GM23248 (cell line): ENCODE measurements at regions not wholly inside any gene's neighbourhood (a gene's known extent, or its start where the extent isn't known, plus 50 kb on each side); places are given as distances from the start of the nearest gene placed in this dataset.
A peak's percentile ranks its signal among the peaks of the same experiment; 100 is the strongest.

Experiments
- DNase-seq: peaks from one replicate; pipeline ENCODE4 v3.0.0-alpha.2; 2015
- H2AFZ ChIP-seq: fragments of 200-600 bp; sonication (generic); 2 replicates; pipeline ENCODE4 v1.6.1; 2016; ENCODE audit warnings: antibody characterized with exemption
- H3F3A ChIP-seq: fragments of 200-600 bp; sonication (generic); 2 replicates; pipeline ENCODE4 v1.6.1; 2016; ENCODE audit warnings: mild to moderate bottlenecking, antibody characterized with exemption, mixed run types; ENCODE audit not compliant: insufficient read depth
- H3K27ac ChIP-seq: fragments of 200-600 bp; sonication (generic); 2 replicates; pipeline ENCODE4 v1.5.1; 2016; ENCODE audit warnings: mild to moderate bottlenecking
- H3K27me3 ChIP-seq: fragments of 200-600 bp; sonication (generic); replicated peaks from 2 replicates; pipeline ENCODE4 v1.6.1; 2016; ENCODE audit warnings: mild to moderate bottlenecking; ENCODE audit not compliant: insufficient read depth
- H3K36me3 ChIP-seq: fragments of 200-600 bp; sonication (generic); 2 replicates; pipeline ENCODE4 v1.6.1; 2016; ENCODE audit warnings: low read depth, mild to moderate bottlenecking
- H3K4me1 ChIP-seq: fragments of 200-600 bp; sonication (generic); 2 replicates; pipeline ENCODE4 v1.6.1; 2016; ENCODE audit warnings: mild to moderate bottlenecking; ENCODE audit not compliant: insufficient read depth
- H3K4me2 ChIP-seq: fragments of 200-600 bp; sonication (generic); one replicate; pipeline ENCODE4 v1.6.1; 2016; ENCODE audit warnings: mild to moderate bottlenecking; ENCODE audit not compliant: unreplicated experiment
- H3K4me3 ChIP-seq: fragments of 200-600 bp; sonication (generic); 2 replicates; pipeline ENCODE4 v1.5.1; 2016; ENCODE audit warnings: mild to moderate bottlenecking
- H3K79me2 ChIP-seq: fragments of 200-600 bp; sonication (generic); 2 replicates; pipeline ENCODE4 v1.6.1; 2016; ENCODE audit warnings: mild to moderate bottlenecking; ENCODE audit not compliant: insufficient read depth
- H3K9ac ChIP-seq: fragments of 200-600 bp; sonication (generic); 2 replicates; pipeline ENCODE4 v1.6.1; 2016; ENCODE audit warnings: mild to moderate bottlenecking
- H3K9me2 ChIP-seq: fragments of 200-600 bp; sonication (generic); 2 replicates; pipeline ENCODE4 v1.6.1; 2016; ENCODE audit warnings: mixed run types, mild to moderate bottlenecking, moderate library complexity; ENCODE audit not compliant: insufficient read depth
- H3K9me3 ChIP-seq: fragments of 200-600 bp; sonication (generic); one replicate; pipeline ENCODE4 v1.6.1; 2017; ENCODE audit warnings: low read depth
- H4K20me1 ChIP-seq: fragments of 200-600 bp; sonication (generic); 2 replicates; pipeline ENCODE4 v1.6.0; 2016; ENCODE audit not compliant: insufficient read depth
- EZH2 ChIP-seq: fragments of 200-600 bp; sonication (generic); IDR thresholded peaks from 2 replicates; pipeline ENCODE4 v1.6.1; 2018; ENCODE audit warnings: antibody characterized with exemption, mild to moderate bottlenecking; ENCODE audit not compliant: insufficient read depth, poor library complexity, severe bottlenecking
- EZH2phosphoT487 ChIP-seq: fragments of 200-600 bp; sonication (generic); IDR thresholded peaks from 2 replicates; pipeline ENCODE4 v1.6.1; 2018; ENCODE audit warnings: antibody characterized with exemption, moderate library complexity, mild to moderate bottlenecking, low read depth; ENCODE audit not compliant: insufficient read depth
- WGBS, 2 experiments: methylation state at CpG; one replicate each; pipeline ENCODE4 v1.1.6; 2015 to 2017; ENCODE audit warnings: low lambda C conversion rate in 2 of 2, low coverage in 1 of 2; ENCODE audit errors: missing lambda C conversion rate in 2 of 2; 5-methylcytosine and 5-hydroxymethylcytosine counted together
- in situ Hi-C: fragments of 300-500 bp; cut with MboI; formaldehyde crosslinking; loops from 2 replicates; pipeline ENCODE4 v1.15.0; 2020

DNA sequence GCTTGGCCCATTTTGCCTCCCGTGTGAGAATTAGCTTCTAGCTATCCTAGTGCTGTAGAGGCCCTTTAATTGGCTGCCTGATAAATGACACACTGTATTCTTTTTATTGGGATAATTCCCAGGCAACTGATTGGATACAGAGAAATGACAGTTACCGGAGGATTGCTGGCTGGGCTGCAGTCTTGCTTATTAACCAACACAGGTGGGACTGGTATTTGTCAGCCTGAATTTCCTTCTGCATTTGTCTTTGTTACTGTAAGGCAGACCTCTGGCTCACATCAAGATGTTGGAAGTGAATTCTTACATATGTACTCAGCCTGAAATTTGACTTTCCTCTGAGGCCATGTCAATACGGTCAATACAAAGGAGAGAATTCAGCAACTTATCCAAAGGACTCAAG is 650.8 kb upstream of the SOX9 start:
- 91 to 93% methylated on average over 3 of the region's 3 CpGs for WGBS, 2 experiments
- Histone ChIP-seq H3K9me2 (peaks cover 3% of the 10 kb centered on the region; the same call in 1 of the 2 replicates), H3K4me3 (no peak overlapping the region), H4K20me1 (no peaks in the 10 kb centered on the region), H3K9ac (no peak overlapping the region), H3K4me1 (peaks cover 9% of the 10 kb centered on the region; the same call in 1 of the 2 replicates), H3K36me3 (no peaks in the 10 kb centered on the region), H3K9me3 (no peaks in the 10 kb centered on the region), H3K27me3 (no peaks in the 10 kb centered on the region), H3K79me2 (no peaks in the 10 kb centered on the region), H2AFZ (no peak overlapping the region), H3F3A (no peaks in the 10 kb centered on the region), H3K27ac (no peak overlapping the region), H3K4me2 (no peak overlapping the region)
- in situ Hi-C loops, result loop anchor here (25.0 kb wide), 1 partner anchor 708 kb away; no protein-coding TSS in a partner anchor
- TF ChIP-seq EZH2, result no peak
- TF ChIP-seq EZH2phosphoT487, result no peak
- no peak for DNase-seq

DNA sequence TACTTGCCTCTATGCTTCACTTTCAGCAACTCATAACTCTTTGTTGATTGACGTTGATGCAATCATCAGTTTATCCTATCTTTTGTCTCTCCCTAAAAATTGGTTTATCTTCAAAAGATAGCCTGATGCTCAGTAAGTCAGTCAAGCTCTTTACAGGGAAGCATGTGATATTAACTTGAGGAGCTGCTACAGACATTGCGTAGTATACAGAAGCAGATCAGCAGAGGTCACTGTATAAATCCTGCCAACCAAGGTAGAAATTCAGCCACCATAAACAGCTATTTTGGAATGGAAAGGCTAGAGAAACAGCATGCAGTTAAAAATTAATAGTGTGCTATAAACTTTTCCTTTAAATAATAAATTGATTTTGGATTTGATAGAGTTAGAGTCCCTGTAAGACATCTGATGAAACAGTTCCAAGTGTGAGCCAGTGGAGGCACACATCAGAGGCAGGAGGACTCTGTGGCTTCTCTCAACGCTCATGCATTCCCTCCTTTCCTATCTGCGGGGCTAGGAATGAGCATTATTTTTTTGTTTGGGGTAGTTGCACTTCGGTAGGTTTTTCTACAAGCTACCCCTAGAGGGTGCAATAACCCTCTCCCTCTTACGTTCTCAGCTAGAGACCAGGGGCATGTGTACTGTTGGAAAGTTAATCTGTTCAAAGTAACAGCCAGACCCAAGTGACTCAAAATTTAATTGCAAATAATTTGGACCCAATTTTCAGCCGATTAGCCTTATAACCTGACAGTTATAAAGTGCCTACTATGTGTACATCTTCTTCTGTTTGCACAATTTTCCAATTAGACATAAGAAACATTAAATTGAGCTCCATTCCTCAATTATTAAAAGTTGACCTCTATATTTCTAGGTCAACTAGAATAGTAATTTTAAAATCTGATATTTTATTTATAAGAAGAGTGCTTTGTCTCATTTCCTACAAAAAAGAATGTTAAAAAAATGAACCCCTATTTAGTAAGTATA is 647.7 kb upstream of the SOX9 start:
- Histone ChIP-seq H3K4me2 (no peak overlapping the region), H3K9me3 (no peaks in the 10 kb centered on the region)
- in situ Hi-C loops, result loop anchor here (25.0 kb wide), 1 partner anchor 711 kb away; no protein-coding TSS in a partner anchor

DNA sequence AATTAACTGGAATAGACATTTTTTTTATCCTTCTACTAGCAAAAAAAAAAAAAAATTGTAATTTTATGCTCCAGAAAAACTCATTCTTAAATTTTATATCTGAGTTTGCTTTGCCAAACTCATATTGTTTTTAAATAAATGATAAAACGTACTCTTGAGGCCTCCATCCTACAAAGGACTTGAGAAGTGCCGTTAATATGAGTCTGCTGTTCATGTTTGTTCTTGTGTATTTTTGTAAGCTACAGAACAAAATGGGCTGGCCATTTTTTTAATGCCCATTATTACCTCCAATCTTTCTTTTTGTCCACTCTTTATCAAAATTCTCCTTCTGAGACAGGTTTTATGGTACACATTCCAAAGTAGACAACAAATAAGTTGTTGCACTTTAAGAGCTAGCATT is 643.5 kb upstream of the SOX9 start:
- 86 to 88% methylated on average over 2 of the region's 2 CpGs for WGBS, 2 experiments
- H3K79me2 ChIP-seq, result no peaks in the 10 kb centered on the region
- H3K9me2 ChIP-seq, result no peaks in the 10 kb centered on the region
- no peak overlapping the region for H3K27ac ChIP-seq
- no peak overlapping the region for H2AFZ ChIP-seq
- no peak for DNase-seq
- no peaks in the 10 kb centered on the region for H4K20me1 ChIP-seq
- H3K27me3 ChIP-seq, result no peaks in the 10 kb centered on the region
- no peak overlapping the region for H3K4me3 ChIP-seq
- no peak overlapping the region for H3K9ac ChIP-seq
- no peaks in the 10 kb centered on the region for H3K36me3 ChIP-seq
- H3K4me1 ChIP-seq, result peaks cover 9% of the 10 kb centered on the region; the same call in 1 of the 2 replicates
- no peak overlapping the region for H3K4me2 ChIP-seq
- in situ Hi-C loops, result no loop called here
- H3K9me3 ChIP-seq, result no peaks in the 10 kb centered on the region
- H3F3A ChIP-seq, result no peaks in the 10 kb centered on the region
- TF ChIP-seq EZH2, result no peak
- TF ChIP-seq EZH2phosphoT487, result no peak

More for the DNA sequence above, 647.7 kb upstream of the SOX9 start:
- Histone ChIP-seq H2AFZ (no peak overlapping the region), H3K27me3 (no peaks in the 10 kb centered on the region), H3F3A (no peaks in the 10 kb centered on the region), H3K9ac (no peak overlapping the region), H3K4me3 (no peak overlapping the region), H3K79me2 (no peaks in the 10 kb centered on the region), H3K36me3 (no peaks in the 10 kb centered on the region), H3K9me2 (peaks cover 3% of the 10 kb centered on the region; the same call in 1 of the 2 replicates), H3K27ac (no peak overlapping the region), H3K4me1 (peaks cover 9% of the 10 kb centered on the region; the same call in 1 of the 2 replicates), H4K20me1 (no peaks in the 10 kb centered on the region)
- no peak for TF ChIP-seq EZH2
- TF ChIP-seq EZH2phosphoT487, result no peak
- 35 to 39% methylated on average over 7 of the region's 7 CpGs for WGBS, 2 experiments
- DNase-seq, result peak; percentile 79

DNA sequence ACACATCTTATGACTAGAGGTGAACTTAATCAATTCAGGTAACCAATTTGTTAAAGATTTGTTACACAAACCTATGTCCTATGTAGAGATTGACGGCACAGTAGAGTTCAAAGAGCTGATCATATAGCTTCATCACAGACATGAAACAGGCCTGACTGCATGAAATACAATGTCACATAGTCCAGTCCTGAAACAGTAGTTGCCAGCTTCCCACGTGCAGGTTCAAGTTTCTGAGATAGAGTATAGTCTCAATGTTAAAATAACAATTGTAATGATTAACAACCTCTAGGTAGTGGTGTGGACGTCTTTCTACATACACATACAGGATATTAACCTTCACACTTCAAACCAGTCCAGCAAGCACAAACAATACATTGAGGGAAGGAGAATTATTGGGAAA is 640.7 kb upstream of the SOX9 start:
- no peak overlapping the region for H2AFZ ChIP-seq
- in situ Hi-C loops, result loop anchor here (10.0 kb wide), 1 partner anchor 1065 kb away; no protein-coding TSS in a partner anchor
- TF ChIP-seq EZH2, result no peak
- no peak for TF ChIP-seq EZH2phosphoT487
- no peaks in the 10 kb centered on the region for H4K20me1 ChIP-seq
- H3F3A ChIP-seq, result no peaks in the 10 kb centered on the region
- no peak overlapping the region for H3K4me3 ChIP-seq
- H3K4me2 ChIP-seq, result no peak overlapping the region
- H3K36me3 ChIP-seq, result no peaks in the 10 kb centered on the region
- H3K9me3 ChIP-seq, result no peaks in the 10 kb centered on the region
- H3K27ac ChIP-seq, result no peak overlapping the region
- no peaks in the 10 kb centered on the region for H3K4me1 ChIP-seq
- H3K79me2 ChIP-seq, result no peaks in the 10 kb centered on the region
- WGBS, 2 experiments, result 80 to 86% methylated on average over 3 of the region's 3 CpGs
- no peaks in the 10 kb centered on the region for H3K27me3 ChIP-seq
- no peaks in the 10 kb centered on the region for H3K9me2 ChIP-seq
- no peak overlapping the region for H3K9ac ChIP-seq
- no peak for DNase-seq
